PC-9 (cell line): ENCODE measurements at regions not wholly inside any gene's neighbourhood (a gene's known extent, or its start where the extent isn't known, plus 50 kb on each side); places are given as distances from the start of the nearest gene placed in this dataset.

ENCODE experiments used
- EZH2 ChIP-seq: fragments of 200-600 bp; sonication (generic); IDR thresholded peaks from 2 replicates; pipeline ENCODE4 v1.8.0; 2017; ENCODE audit warnings: antibody characterized with exemption, low read depth
- TF ChIP-seq, protein P1 (sequence below): fragments of 200-600 bp; sonication (generic); conservative IDR thresholded peaks from 2 replicates; pipeline ENCODE4 v1.6.1; 2017; ENCODE audit warnings: mixed run types, antibody characterized with exemption, mild to moderate bottlenecking, moderate library complexity

DNA sequence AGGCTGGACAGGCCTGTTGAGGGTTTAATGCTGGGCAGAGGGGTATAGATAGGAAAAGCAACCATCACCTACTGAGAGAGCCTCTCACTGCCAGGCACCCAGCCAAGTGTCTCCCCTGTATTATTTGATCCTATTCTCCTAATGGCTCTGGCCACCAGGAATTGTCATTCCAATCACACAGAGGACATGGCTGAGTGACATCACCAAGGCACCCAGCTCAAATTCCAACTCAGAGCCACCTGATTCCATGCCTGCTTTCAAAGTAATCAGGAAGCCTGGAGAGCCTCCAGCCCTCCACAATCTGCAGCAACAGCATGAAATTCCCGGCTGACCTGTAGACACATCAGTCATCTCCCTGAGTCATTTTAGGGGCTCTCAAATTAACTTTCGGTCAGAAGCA lies 368.9 kb upstream of the C16orf82 start:
- TF ChIP-seq, protein P1, sequence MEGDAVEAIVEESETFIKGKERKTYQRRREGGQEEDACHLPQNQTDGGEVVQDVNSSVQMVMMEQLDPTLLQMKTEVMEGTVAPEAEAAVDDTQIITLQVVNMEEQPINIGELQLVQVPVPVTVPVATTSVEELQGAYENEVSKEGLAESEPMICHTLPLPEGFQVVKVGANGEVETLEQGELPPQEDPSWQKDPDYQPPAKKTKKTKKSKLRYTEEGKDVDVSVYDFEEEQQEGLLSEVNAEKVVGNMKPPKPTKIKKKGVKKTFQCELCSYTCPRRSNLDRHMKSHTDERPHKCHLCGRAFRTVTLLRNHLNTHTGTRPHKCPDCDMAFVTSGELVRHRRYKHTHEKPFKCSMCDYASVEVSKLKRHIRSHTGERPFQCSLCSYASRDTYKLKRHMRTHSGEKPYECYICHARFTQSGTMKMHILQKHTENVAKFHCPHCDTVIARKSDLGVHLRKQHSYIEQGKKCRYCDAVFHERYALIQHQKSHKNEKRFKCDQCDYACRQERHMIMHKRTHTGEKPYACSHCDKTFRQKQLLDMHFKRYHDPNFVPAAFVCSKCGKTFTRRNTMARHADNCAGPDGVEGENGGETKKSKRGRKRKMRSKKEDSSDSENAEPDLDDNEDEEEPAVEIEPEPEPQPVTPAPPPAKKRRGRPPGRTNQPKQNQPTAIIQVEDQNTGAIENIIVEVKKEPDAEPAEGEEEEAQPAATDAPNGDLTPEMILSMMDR = no peak
- no peak for TF ChIP-seq EZH2
